CD8-positive, alpha-beta memory T cell (primary cell): ENCODE measurements at regions not wholly inside any gene's neighbourhood (a gene's known extent, or its start where the extent isn't known, plus 50 kb on each side); places are given as distances from the start of the nearest gene placed in this dataset.
A peak's percentile ranks its signal among the peaks of the same experiment; 100 is the strongest.

ENCODE experiments used
- CTCF ChIA-PET: fragments of 350-600 bp; sonication (Branson Sonifier 250); formaldehyde crosslinking; loops from one replicate; lab custom pipeline; 2021; ENCODE audit warnings: antibody characterized with exemption; lab: Charles Lee
- POLR2A ChIA-PET: fragments of 350-600 bp; sonication (Branson Sonifier 250); formaldehyde crosslinking; loops from one replicate; lab custom pipeline; 2021; ENCODE audit warnings: antibody characterized with exemption; lab: Charles Lee
- DNase-seq, 5 donors: peaks; one replicate each; pipeline versions ENCODE4 v3.0.0 to v3.0.0-alpha.2; 2020 to 2022; ENCODE audit warnings: mixed read lengths in 1 of 5
- H3K27ac ChIP-seq: one replicate; pipeline ENCODE4 v1.7.0; 2013; ENCODE audit warnings: low read depth, mild to moderate bottlenecking, low read length, moderate library complexity
- H3K27me3 ChIP-seq: 2 replicates; pipeline ENCODE4 v1.7.0; 2013; ENCODE audit warnings: low read length, mild to moderate bottlenecking; ENCODE audit not compliant: insufficient read depth, poor library complexity, severe bottlenecking
- H3K36me3 ChIP-seq: 2 replicates; pipeline ENCODE4 v1.7.0; 2013; ENCODE audit warnings: mild to moderate bottlenecking, low read length, moderate library complexity; ENCODE audit not compliant: insufficient read depth
- H3K4me1 ChIP-seq: 2 replicates; pipeline ENCODE4 v1.7.0; 2013; ENCODE audit warnings: mild to moderate bottlenecking, low read length, moderate library complexity; ENCODE audit not compliant: insufficient read depth
- H3K4me3 ChIP-seq: 2 replicates; pipeline ENCODE4 v1.7.0; 2013; ENCODE audit warnings: mild to moderate bottlenecking, low read length
- H3K9me3 ChIP-seq: 2 replicates; pipeline ENCODE4 v1.7.0; 2013; ENCODE audit warnings: mild to moderate bottlenecking, low read length
- H3K27ac Mint-ChIP-seq, 8 donors: one replicate each; pipeline ENCODE4 v1.8.0; 2020 to 2021; ENCODE audit warnings: mixed read lengths in 8 of 8, mild to moderate bottlenecking in 6 of 8, inconsistent platforms in 3 of 8, moderate library complexity in 3 of 8
- H3K27me3 Mint-ChIP-seq, 2 donors: one replicate each; pipeline ENCODE4 v1.8.0; 2020 to 2021; ENCODE audit warnings: mixed read lengths in 2 of 2, mild to moderate bottlenecking in 1 of 2, moderate library complexity in 1 of 2
- H3K36me3 Mint-ChIP-seq, 3 donors: one replicate each; pipeline ENCODE4 v1.8.0; 2020 to 2021; ENCODE audit warnings: mixed read lengths in 3 of 3, inconsistent platforms in 1 of 3, mild to moderate bottlenecking in 1 of 3
- H3K4me1 Mint-ChIP-seq, 3 donors: one replicate each; pipeline ENCODE4 v1.8.0; 2020 to 2021; ENCODE audit warnings: mixed read lengths in 3 of 3, inconsistent platforms in 1 of 3, mild to moderate bottlenecking in 1 of 3
- H3K4me3 Mint-ChIP-seq, 7 donors: one replicate each; pipeline ENCODE4 v1.8.0; 2020 to 2021; ENCODE audit warnings: mixed read lengths in 7 of 7, mild to moderate bottlenecking in 6 of 7, moderate library complexity in 4 of 7, inconsistent platforms in 2 of 7
- H3K9me3 Mint-ChIP-seq, 5 donors: one replicate each; pipeline ENCODE4 v1.8.0; 2020 to 2022; ENCODE audit warnings: mixed read lengths in 5 of 5, mild to moderate bottlenecking in 3 of 5, moderate library complexity in 2 of 5, inconsistent platforms in 1 of 5

DNA sequence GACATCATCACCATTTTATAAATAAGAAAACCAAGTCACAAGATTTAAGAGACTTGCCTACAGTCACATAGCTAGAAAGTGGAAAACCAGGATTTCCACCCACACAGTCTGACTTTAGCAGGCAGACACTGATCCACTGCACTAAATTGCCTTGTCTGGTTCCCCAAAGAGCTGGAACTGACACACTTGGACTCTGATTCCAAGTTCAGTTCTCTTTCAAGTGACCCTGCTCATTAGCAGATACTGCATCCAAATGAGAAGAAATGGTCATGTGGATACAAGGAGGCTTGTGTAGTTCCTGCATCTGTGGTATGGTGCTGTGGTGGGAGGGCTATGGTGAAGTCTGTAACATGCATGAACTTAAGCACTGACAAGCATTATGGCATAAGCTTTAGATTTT is 180.1 kb upstream of the MKLN1 start:
- Histone ChIP-seq H3K4me1 (no peaks in the 10 kb centered on the region), H3K27me3 (no peaks in the 10 kb centered on the region), H3K27ac (no peak overlapping the region), H3K36me3 (no peaks in the 10 kb centered on the region), H3K4me3 (no peak overlapping the region), H3K9me3 (no peaks in the 10 kb centered on the region)
- Mint-ChIP-seq H3K27ac (peak overlapping the region in 1 of 8 donors; percentile 19), H3K4me1 (no peaks in the 10 kb centered on the region), H3K4me3 (no peak overlapping the region), H3K9me3 (peaks cover 0 to 2% (median 0%) of the 10 kb centered on the region in 5 donors), H3K27me3 (peaks cover 0 to 2% of the 10 kb centered on the region in 2 donors), H3K36me3 (no peaks in the 10 kb centered on the region)
- CTCF ChIA-PET: no interaction called here
- POLR2A ChIA-PET: no interaction called here
- DNase-seq: no peak

- H3K4me1 Mint-ChIP-seq: no peaks in the 10 kb centered on the region
- no peaks in the 10 kb centered on the region for H3K36me3 Mint-ChIP-seq
- no peak overlapping the region for H3K4me3 Mint-ChIP-seq
- DNase-seq: no peak
- H3K4me1 ChIP-seq: no peaks in the 10 kb centered on the region
- CTCF ChIA-PET: no interaction called here
- H3K27ac Mint-ChIP-seq: no peak overlapping the region
- peaks cover 0 to 2% (median 0%) of the 10 kb centered on the region in 5 donors for H3K9me3 Mint-ChIP-seq
- H3K9me3 ChIP-seq: no peaks in the 10 kb centered on the region
- H3K4me3 ChIP-seq: no peak overlapping the region
- POLR2A ChIA-PET: no interaction called here
- no peaks in the 10 kb centered on the region for H3K36me3 ChIP-seq
- no peaks in the 10 kb centered on the region for H3K27me3 ChIP-seq
- peaks cover 0 to 2% of the 10 kb centered on the region in 2 donors for H3K27me3 Mint-ChIP-seq
- no peak overlapping the region for H3K27ac ChIP-seq
These were observed 179.4 kb upstream of the MKLN1 start for GRCh38 chr7:131148258-131148657.

DNA sequence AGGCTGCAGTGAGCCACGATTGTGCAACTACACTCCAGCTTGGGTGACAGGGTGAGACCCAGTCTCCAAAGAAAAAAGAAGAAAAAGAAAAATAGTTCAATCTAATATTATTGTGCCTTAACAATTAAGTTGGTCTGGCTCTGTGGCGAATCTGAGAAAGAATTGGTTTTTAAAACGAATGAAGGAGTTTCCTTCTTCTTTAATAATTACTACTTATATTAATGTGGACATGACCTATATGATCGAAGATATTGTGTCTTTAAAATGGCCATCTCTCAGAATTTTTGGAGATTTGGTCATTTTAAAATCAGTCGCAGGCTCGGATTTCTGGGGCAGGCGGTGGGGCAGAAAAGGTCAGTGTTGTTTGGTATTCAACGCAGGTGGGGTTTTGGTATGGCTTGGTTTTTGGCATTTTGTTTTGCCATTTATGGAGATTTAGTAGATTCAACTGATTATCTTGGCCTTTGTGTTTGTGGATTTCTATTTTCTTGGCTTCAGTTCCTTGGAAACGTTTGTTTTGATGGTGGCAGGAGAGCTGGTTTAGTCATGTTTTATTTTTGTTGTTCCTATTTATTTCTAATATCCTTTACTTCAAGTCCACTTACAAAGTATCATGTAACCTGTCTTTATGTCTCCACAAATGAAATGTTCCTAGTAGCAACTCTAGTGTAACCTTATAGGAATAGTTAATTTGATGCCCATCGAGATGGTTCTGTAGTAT is 178.8 kb upstream of the MKLN1 start:
- Histone ChIP-seq H3K27ac (no peak overlapping the region), H3K4me1 (no peaks in the 10 kb centered on the region), H3K4me3 (no peak overlapping the region), H3K36me3 (no peaks in the 10 kb centered on the region), H3K9me3 (no peaks in the 10 kb centered on the region), H3K27me3 (no peaks in the 10 kb centered on the region)
- no peaks in the 10 kb centered on the region for H3K36me3 Mint-ChIP-seq
- H3K4me1 Mint-ChIP-seq: no peaks in the 10 kb centered on the region
- no peak for DNase-seq
- no peak overlapping the region for H3K27ac Mint-ChIP-seq
- CTCF ChIA-PET: no interaction called here
- H3K27me3 Mint-ChIP-seq: peaks cover 0 to 2% of the 10 kb centered on the region in 2 donors
- no peak overlapping the region for H3K4me3 Mint-ChIP-seq
- peaks cover 0 to 2% (median 0%) of the 10 kb centered on the region in 5 donors for H3K9me3 Mint-ChIP-seq
- POLR2A ChIA-PET: no interaction called here

GRCh38 chr7:131149429-131149773 is 178.3 kb upstream of the MKLN1 start:
- Mint-ChIP-seq H3K27me3 (peaks cover 0 to 2% of the 10 kb centered on the region in 2 donors), H3K4me1 (no peaks in the 10 kb centered on the region), H3K9me3 (peaks cover 0 to 2% (median 0%) of the 10 kb centered on the region in 5 donors), H3K27ac (no peak overlapping the region), H3K36me3 (no peaks in the 10 kb centered on the region), H3K4me3 (no peak overlapping the region)
- no peaks in the 10 kb centered on the region for H3K9me3 ChIP-seq
- no peak for DNase-seq
- no peaks in the 10 kb centered on the region for H3K36me3 ChIP-seq
- ChIA-PET POLR2A (no interaction called here), CTCF (no interaction called here)
- no peaks in the 10 kb centered on the region for H3K4me1 ChIP-seq
- H3K27ac ChIP-seq: no peak overlapping the region
- no peak overlapping the region for H3K4me3 ChIP-seq
- H3K27me3 ChIP-seq: no peaks in the 10 kb centered on the region

DNA sequence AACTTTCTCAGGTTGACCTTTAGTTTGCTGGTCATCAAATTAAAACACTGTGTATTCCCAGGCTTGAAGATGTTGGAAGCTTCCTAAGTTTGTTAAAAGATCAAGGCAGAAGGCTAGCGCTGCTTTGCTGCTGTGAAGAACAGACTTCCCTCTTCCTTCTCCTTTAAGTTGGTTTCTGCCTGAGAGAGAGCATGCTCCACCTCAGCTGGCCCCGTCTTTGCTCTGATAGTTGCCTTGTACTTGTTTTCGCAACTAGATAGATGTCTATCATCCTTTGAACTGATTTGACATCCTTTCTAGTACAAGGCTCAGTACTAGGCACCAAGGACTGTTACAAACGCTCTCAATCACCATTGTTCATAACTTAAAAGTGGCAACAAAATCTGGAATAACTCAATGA is 177.8 kb upstream of the MKLN1 start:
- ChIA-PET POLR2A (no interaction called here), CTCF (no interaction called here)
- no peak overlapping the region for H3K4me3 ChIP-seq
- no peaks in the 10 kb centered on the region for H3K36me3 ChIP-seq
- H3K9me3 ChIP-seq: no peaks in the 10 kb centered on the region
- Mint-ChIP-seq H3K4me1 (no peaks in the 10 kb centered on the region), H3K36me3 (no peaks in the 10 kb centered on the region), H3K27ac (no peak overlapping the region), H3K27me3 (peaks cover 0 to 2% of the 10 kb centered on the region in 2 donors), H3K4me3 (no peak overlapping the region), H3K9me3 (peaks cover 0 to 2% (median 0%) of the 10 kb centered on the region in 5 donors)
- DNase-seq: no peak
- H3K4me1 ChIP-seq: no peaks in the 10 kb centered on the region
- no peak overlapping the region for H3K27ac ChIP-seq
- no peaks in the 10 kb centered on the region for H3K27me3 ChIP-seq

- H3K9me3 Mint-ChIP-seq: peaks cover 0 to 2% (median 0%) of the 10 kb centered on the region in 5 donors
- H3K36me3 ChIP-seq: no peaks in the 10 kb centered on the region
- no peak overlapping the region for H3K4me3 ChIP-seq
- H3K27me3 ChIP-seq: no peaks in the 10 kb centered on the region
- no peaks in the 10 kb centered on the region for H3K4me1 Mint-ChIP-seq
- no peak overlapping the region for H3K27ac ChIP-seq
- DNase-seq: no peak
- H3K36me3 Mint-ChIP-seq: no peaks in the 10 kb centered on the region
- no peak overlapping the region for H3K27ac Mint-ChIP-seq
- peaks cover 0 to 4% of the 10 kb centered on the region in 2 donors for H3K27me3 Mint-ChIP-seq
- H3K4me3 Mint-ChIP-seq: no peak overlapping the region
- POLR2A ChIA-PET: no interaction called here
- H3K9me3 ChIP-seq: no peaks in the 10 kb centered on the region
- CTCF ChIA-PET: no interaction called here
- H3K4me1 ChIP-seq: no peaks in the 10 kb centered on the region
These were observed 176.6 kb upstream of the MKLN1 start for GRCh38 chr7:131151034-131151433.

DNA sequence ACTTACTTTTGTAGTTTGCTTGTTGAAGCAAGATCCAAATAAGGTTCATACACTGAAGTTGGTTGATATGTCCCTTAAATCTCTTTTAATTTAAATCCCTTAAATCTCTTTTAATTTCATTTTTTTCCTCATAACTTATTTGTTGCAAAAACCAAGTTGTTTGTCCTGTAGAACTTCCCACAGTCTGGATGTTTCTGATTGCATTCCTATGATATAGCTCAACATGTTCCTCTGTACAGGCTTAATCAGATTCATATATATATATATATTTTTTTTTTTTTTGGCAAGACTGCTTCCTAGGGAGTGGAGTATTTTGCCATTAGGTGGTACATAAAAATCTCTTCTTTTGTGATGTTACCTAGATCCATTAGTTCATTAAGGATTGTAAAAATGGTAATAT is 174.9 kb upstream of the MKLN1 start:
- Histone ChIP-seq H3K4me1 (no peaks in the 10 kb centered on the region), H3K36me3 (no peaks in the 10 kb centered on the region), H3K27ac (no peak overlapping the region), H3K9me3 (no peaks in the 10 kb centered on the region), H3K27me3 (no peaks in the 10 kb centered on the region), H3K4me3 (no peak overlapping the region)
- no peak for DNase-seq
- H3K27me3 Mint-ChIP-seq: peaks cover 2 to 6% of the 10 kb centered on the region in 2 donors
- ChIA-PET POLR2A (interaction anchor here (0.6 kb wide), 1 partner anchor 32 kb away, joined by 4 read pairs; no protein-coding TSS in a partner anchor), CTCF (no interaction called here)
- no peak overlapping the region for H3K27ac Mint-ChIP-seq
- no peaks in the 10 kb centered on the region for H3K36me3 Mint-ChIP-seq
- no peaks in the 10 kb centered on the region for H3K4me1 Mint-ChIP-seq
- H3K9me3 Mint-ChIP-seq: no peaks in the 10 kb centered on the region
- H3K4me3 Mint-ChIP-seq: no peak overlapping the region

DNA sequence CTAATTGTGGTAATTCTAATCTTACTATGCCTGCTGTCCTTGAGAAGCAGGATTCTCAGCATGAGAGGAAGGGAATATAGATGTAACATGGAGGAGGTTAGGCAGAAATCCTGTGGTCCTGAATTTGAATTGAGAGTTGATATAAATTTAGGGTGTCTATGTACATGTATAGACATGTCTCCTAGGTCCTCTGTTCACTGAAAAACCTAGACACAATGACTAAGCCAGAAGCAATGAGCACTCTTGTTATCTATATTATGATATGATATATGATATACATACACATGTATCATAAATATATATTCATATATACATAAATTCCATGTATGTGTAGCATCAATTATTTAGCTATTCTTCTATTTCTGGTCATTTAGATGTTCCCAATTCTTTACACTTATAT is 173.3 kb upstream of the MKLN1 start:
- no peaks in the 10 kb centered on the region for H3K36me3 ChIP-seq
- no peak for DNase-seq
- H3K27ac ChIP-seq: no peak overlapping the region
- H3K27ac Mint-ChIP-seq: no peak overlapping the region
- H3K4me1 Mint-ChIP-seq: no peaks in the 10 kb centered on the region
- no peaks in the 10 kb centered on the region for H3K36me3 Mint-ChIP-seq
- ChIA-PET POLR2A (no interaction called here), CTCF (no interaction called here)
- H3K27me3 Mint-ChIP-seq: peaks cover 4 to 6% of the 10 kb centered on the region in 2 donors
- H3K4me1 ChIP-seq: no peaks in the 10 kb centered on the region
- no peaks in the 10 kb centered on the region for H3K27me3 ChIP-seq
- H3K4me3 ChIP-seq: no peak overlapping the region
- no peaks in the 10 kb centered on the region for H3K9me3 ChIP-seq
- H3K4me3 Mint-ChIP-seq: no peak overlapping the region
- no peaks in the 10 kb centered on the region for H3K9me3 Mint-ChIP-seq
